G401 (cell line): ENCODE measurements at regions not wholly inside any gene's neighbourhood (a gene's known extent, or its start where the extent isn't known, plus 50 kb on each side); places are given as distances from the start of the nearest gene placed in this dataset.

Experiments used
- DNase-seq: peaks from one replicate; pipeline ENCODE4 v3.0.0-alpha.2; 2015; ENCODE audit warnings: low spot score
- in situ Hi-C: cut with HindIII; loops from 2 replicates; pipeline ENCODE4 v1.10.0; 2016; ENCODE audit warnings: low sequenced_read_pairs, mixed read lengths

DNA sequence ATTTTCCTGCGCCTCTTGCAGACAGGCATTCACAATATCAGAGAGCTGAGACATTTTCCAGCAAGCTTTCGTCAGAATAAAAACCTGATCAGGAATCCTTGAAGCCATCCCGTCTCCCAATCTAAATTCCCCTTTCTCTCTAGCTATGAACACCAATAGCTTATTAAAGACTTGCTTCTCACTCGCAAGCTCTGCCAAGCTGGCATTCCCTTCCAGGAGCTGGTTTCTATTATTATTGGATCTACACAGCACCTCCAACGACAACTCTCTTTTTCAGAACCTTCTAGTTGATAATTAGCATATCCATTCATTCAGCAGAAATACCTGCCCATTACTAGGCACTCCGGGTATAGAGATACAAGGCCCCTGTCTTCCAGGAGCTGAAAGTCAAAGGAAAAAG is 350.3 kb downstream of the MTX2 start:
- DNase-seq, result no peak
- in situ Hi-C loops, result no loop called here

DNA sequence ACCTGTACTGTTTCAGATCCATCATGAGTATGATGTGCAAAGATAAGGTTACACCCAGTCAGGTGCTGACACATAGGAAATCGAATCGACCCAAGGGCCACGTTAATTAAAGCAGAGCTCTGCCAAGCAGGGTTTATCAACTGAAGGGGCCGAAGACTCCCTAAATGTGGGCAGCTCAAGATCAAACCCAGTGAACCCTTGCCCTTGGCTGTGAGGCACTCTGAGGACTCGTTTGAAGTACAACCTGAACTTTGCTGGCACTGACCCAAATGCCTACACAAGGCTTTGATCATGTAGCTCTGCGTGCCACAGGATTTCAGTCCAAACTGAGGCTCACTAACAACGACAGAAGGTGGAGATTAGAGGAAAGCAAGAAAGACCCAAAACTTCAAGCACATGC is 352.1 kb downstream of the MTX2 start:
- in situ Hi-C loops, result no loop called here
- no peak for DNase-seq

DNA sequence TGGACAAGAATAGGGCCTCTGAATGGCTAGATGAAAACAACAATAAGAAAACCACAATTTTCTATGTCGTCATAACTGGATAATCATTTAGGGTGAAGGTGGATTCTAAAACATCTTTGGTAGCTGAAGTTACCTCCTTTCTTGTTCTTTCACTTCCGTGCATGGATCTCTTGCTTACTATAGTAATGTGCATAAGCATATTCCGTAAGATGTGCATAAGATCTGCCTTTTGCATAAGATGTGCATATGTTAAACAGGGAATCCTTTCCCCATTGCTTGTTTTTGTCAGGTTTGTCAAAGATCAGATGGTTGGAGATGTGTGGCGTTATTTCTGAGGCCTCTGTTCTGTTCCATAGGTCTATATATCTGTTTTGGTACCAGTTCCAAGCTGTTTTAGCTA is 353.6 kb downstream of the MTX2 start:
- no peak for DNase-seq
- in situ Hi-C loops, result no loop called here

DNA sequence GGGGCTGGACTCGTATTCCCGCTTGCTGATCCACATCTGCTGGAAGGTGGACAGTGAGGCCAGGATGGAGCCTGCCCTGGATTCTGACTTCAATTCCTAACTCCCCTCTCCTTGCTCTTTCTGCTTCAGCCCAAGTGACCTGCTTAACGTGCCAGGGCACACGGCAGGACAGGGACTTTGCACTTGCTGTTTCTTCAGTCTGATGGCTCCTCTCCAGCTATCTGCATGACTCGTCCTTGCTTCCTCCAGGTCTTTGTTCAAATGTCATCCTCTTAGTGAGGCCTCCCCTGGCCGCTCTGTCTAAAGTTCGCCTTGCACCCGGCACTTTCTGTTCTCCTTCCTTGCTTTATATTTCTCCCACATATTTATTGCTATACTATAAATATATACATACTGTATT is 357.6 kb downstream of the MTX2 start:
- no peak for DNase-seq
- in situ Hi-C loops, result no loop called here

DNA sequence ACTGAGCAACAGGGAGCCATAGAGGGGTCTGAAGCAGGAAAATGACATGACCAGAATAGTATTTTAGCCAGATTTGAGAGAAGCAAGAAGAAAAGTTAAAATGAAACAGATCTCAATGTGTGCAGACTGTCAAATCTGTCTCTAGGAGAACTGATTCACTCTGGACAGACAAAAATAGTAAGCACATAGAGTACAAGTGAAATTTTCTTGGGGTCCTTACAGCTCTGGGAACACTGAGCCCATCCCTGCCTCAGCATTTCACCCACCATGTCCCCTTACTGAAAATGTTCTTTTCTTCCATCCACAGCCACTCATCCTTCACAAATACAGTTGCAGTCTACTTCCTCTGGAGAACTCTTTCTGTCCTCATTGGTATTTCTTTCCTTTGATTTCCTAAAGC is 359.2 kb downstream of the MTX2 start:
- DNase-seq, result no peak
- in situ Hi-C loops, result no loop called here

DNA sequence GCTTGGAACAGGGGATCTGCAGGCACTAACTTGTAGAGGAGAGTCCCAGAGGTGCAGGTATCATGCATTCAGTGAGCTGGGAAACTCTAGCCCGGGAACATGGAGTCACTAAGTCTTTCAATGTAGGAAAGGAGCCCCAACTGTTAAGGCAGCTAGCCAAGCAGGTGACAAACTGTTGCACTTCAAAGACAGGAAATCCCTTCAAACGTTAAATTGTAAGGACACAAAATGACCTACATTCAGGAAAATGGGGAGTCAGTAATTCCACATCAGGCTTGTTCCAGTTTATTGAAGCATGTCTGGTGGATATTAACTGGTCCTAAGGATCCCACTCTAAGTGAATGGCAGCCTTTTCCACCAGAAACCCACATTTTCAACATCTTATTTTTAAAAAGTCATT is 364.5 kb downstream of the MTX2 start:
- no peak for DNase-seq
- in situ Hi-C loops, result no loop called here

DNA sequence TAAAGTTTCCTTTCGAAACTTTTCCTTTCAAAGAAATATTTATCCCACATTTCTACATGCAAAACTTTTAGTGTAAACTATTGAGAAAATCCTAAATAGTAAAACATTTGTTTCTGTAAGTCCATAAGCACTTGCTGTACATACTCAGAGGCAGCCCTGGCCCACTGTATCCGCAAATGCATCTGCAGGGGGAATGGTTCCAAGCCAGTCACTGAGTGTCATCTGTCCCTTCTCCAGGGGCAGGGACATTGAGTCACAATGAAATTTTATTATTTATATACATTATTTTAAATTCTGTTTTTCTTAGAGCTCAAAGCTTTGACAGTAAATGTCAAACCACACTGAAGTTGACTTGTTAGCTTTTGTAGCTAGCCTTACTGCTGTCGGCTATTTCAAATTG is 367.2 kb downstream of the MTX2 start:
- in situ Hi-C loops, result no loop called here
- DNase-seq, result no peak

DNA sequence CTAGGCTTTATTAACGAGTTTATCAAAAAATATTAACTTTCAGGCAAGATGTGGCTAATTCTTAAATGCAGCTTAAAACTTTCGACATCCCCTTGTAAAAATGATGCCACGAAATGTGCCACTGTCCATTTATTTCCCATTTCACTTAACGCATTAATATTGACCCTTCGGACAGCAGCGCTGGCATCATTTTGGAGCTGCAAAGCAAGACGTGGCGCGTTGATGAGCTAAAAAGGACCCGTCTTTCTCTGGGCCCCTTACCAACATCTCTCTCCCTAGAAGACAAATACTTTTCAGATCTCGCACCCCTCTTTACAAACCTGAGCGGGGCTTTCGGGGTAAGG is 367.9 kb downstream of the MTX2 start:
- in situ Hi-C loops, result no loop called here
- DNase-seq, result no peak

DNA sequence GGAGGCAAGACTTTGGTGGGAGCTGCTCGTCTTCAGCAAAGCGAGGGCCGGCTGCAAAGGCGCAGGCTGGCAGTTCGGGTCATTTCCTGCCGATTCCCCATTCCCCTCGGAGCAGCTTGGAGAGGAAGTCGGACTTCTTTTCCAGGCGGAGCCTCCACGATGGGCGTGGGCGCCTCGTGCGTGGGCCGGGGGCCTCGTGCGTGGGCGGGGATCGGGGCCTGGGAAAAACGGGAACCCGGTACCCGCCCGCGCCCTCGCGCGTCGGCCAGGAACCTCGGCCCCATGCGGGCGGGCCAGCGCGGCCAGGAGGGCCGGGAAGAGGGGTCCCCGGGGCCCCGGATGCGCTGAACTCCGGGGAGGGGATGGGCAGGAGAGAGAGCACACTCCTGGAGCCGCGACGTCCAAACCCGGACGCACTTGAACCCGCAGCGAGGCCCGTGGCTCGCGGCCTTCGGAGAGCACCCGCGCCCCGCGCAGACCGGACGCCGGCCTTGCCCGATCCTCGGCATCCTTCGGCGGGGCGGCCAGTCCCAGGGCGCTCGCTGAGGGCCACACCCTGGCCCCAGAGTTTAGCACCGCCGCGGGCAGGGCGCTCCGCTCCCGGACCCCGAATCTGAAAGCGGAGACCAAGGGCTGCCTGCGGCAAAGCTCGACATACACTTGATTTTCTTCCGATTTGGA is 368.4 kb downstream of the MTX2 start:
- no peak for DNase-seq

DNA sequence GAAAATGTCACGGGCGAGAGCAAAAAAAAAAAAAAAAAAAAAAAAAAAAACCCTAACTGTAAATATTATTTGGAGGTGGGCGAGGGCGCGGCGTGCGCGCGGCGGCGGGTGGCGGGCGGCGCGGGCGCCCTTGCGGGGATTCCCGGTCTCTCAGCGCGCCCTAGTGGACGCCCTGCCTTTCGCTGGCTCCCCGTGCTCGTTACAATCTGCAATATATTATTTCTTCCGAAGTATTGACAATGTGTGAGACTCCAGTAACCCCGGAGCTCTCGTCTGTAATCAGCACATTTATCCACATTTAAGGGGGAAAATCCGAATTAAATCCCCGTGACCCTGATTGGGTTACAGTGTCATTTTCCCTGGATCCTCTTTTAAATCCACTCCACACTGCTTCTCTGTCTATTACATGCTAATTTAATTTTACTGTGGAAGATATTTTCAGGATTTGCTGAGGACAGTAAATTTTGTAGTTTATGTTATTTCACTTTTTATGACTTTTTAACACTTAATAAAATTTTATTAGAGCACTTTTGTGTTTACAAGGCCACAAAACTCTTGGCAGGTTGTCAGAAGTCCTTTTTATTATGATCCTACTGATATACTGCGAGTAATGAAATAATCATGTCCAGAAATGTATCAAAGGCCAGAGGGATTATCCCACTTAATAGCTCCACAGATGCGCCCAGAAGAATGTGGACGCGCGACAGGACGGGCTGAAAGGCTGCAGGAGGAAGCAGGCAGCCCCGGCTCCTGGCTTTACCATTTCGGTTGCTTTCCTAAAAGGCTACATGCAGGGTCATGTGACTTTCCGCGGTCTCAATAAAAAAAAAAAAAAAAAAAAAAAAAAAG is 369.1 kb downstream of the MTX2 start:
- in situ Hi-C loops, result no loop called here
- DNase-seq, result peak; percentile 27

More for the DNA sequence above, 368.4 kb downstream of the MTX2 start:
- in situ Hi-C loops, result no loop called here

DNA sequence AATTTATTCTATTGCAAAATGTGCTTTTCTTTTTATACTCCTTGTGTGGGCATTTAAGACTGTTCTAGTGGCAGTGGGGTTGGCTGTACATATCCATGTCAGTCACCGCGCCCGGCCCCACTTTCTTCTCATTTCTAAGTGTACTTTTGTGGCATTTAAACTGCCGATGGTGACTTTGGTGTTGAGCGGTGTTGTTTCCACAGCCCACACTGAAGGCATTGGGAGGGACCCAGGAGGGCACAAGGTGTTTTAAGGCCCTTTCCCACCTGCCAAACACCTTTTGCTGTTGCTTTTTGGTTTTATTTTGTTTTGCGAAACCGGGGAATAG is 369.7 kb downstream of the MTX2 start:
- DNase-seq, result no peak
- in situ Hi-C loops, result no loop called here

DNA sequence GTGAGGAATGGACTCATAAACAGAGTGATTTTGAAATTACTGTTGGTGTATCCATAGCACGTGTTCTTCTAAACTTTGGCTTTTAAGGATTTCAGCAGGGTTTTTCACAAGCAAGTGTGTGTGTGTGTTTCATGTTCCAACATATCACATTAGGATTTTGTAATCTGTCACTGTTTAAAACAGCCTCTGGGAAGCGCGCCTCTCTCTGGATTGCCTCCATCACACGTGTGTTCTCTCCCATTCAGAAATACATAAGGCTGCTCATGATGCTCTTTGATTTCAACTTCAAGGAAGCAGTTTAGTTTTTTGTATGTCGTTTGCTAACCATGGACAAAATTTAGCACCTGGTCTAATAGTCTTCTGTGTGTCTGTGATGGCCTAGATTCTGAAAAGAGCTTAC is 370.4 kb downstream of the MTX2 start:
- DNase-seq, result no peak
- in situ Hi-C loops, result no loop called here

DNA sequence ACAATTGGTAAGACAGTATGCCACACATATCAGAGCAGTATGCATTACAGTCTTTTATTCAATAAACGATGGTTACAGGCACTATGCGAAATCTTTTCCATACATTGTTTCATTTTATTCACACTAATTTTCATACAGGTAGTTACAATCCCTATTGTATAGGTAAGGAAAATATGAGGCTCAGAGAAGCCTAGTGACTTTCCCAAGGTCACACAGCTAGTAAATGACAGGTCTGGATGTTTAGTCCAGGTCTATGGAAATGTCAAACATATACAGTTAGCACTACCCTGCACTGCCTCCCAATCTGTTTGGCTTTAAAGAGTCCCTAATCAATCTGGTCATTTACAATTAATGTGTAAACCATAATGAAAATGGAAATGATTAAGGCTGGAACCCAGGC is 372.2 kb downstream of the MTX2 start:
- DNase-seq, result no peak
- in situ Hi-C loops, result no loop called here

DNA sequence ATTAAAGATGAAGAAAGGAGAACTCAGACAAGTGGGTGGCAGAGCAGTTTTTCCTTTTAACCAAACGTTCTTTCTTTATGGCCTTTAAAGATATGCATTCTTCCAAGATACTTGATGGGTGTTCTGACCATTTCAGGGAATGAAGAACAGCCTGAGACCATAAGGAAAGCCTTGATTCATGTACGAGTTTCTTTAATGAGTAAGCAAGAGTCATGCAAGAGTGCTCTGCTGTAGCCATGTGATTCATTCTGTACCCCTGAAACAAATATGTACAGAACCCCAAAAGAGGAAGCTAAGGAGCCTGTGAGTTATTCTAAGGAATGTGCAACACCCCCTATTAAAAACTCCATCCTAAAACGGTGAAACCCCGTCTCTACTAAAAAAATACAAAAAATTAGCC is 372.8 kb downstream of the MTX2 start:
- no peak for DNase-seq
- in situ Hi-C loops, result no loop called here

DNA sequence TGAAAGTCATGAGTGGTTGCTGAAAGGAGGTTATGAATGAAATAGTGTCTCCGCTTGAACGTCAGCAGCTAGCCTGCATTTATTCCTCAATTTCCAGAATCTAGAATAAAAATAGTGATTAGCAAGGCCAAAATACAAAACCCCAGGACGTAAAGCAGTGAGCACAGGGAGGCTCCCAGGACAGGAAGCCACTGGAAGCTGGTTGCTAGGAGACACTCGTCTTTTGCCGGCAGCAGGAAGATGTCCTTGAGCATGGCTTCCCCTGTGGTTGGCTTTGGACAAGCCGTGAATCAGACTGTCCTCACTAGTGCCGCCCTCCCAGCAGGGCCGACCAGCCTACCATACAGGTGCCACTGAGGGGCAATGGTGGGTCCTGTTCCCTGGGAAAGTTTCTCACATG is 374.4 kb downstream of the MTX2 start:
- no peak for DNase-seq
- in situ Hi-C loops, result no loop called here

DNA sequence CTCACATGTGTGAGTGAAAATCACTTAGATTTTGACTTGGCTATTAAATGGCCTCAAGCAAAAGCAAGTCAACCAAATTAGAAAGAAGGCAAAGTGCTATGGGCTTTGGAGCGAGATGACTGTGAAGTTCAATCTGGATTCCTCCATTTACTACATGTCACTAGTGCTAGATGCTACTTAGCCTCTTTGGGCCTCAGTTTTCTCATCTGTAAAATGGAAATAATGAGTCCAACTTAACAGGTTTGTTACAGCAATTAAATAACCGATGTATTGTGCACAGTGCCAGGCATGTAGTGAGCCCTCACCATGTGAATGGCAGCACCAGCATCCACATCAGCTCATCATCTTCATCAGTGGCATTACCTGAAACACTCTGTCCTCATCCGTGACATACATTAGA is 376.3 kb downstream of the MTX2 start:
- in situ Hi-C loops, result no loop called here

DNA sequence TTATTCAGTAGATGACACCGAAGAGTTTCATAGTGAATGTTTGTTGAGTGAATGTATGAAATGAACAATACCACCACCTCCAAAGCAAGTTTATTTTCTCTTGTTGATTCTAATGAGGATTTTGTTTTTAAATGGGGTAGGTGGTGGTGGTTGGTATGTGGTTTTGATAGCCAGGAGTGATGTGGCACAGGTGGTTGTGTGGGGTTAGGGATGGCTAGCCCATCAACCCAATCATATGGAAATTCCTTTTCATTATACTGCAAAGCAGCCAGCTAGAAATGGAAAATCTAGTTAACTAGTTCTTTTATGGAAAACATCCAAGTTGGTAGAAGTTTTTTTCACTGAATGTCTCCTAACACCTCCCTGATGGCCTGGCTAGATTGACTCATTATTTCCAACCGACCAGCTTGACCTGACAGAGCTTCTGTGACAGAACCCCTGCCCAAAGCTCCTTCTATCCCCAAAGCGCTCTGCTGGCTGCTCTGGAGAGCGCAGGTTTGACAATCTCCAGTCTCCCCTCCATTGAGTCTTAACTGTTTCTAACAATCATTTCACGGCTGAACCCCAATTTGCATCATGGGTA is 376.9 kb downstream of the MTX2 start:
- in situ Hi-C loops, result no loop called here
- no peak for DNase-seq

More for the DNA sequence above, 376.3 kb downstream of the MTX2 start:
- no peak for DNase-seq

DNA sequence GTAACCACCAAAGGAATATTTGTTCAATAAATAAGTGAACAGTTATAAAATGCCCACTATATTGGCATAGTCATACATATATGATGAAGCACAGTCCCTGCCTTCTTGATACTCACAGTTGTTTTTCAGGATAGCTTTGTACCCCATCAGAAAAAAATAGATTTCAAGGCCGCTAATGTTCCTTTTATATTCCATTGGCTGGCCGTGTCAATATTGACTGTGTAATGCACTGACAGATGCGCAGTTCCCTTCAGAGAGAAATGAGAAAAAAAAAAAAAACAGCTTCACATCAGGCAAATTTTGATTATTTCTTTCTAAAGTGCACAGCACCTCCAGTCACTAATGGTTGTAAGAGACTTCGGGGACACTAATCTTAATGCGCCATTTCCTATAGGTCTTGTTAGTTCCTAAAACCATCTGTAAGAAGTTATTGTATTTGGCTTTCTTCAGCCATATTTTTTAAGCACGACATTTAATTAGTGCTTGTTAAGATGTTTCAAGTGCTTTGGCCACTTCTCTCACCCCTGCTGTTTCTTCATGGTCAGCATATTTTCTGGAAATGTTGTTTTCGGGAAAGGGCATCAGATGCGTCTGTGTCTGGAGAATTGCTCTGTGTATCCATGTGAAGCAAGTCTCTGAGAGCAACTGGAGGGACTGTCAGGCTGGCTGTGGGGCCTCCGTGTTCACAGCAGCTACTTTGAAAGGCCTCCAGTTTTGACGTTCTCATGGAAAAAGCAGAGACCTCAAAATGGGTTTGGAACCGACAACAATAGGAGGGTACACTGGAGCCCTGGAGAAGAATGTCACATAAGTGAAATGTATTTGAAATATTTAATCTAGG is 378.3 kb downstream of the MTX2 start:
- in situ Hi-C loops, result no loop called here

DNA sequence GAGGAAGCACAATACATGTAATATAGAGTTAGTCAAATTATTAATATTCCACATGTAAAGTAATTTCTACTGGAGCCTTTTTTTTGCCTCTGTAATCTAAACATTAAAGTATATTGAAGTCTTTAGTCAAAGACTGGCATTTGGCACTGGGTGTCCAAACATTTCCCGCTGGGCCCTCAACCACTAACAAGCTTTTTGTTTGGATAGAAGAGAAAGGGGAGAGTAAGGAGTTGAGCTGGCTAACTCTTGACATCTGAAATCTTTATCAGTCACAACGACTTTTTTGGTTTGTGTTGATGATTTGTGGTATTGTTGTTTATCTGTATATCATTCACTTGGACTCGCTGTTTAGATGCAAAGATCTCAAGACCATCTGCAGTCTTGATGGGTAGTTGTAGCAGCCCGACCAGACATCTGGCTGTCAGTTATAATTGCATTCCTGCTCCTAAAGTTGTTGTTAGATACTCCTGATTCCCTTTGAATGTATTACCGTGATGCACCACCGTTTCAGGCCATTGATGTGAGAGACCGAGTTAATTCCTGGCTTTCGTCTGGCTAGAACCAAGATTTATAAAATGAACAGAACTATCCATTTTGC is 379.6 kb downstream of the MTX2 start:
- DNase-seq, result no peak
- in situ Hi-C loops, result no loop called here

More for the DNA sequence above, 378.3 kb downstream of the MTX2 start:
- DNase-seq, result no peak
